T-helper 9 cell (primary cell): ENCODE measurements at regions not wholly inside any gene's neighbourhood (a gene's known extent, or its start where the extent isn't known, plus 50 kb on each side); places are given as distances from the start of the nearest gene placed in this dataset.

Experiments
- DNase-seq: peaks from one replicate; pipeline ENCODE4 v3.0.0-alpha.2; 2020

- DNase-seq: no peak
These were observed 200.2 kb downstream of the PHLDA1 start for GRCh38 chr12:75831402-75831801.

- DNase-seq: no peak
These were observed 204.5 kb downstream of the PHLDA1 start for GRCh38 chr12:75827061-75827460.

GRCh38 chr12:75825686-75826085 lies 205.9 kb downstream of the PHLDA1 start:
- no peak for DNase-seq

- DNase-seq: no peak
These were observed 208.1 kb downstream of the PHLDA1 start for GRCh38 chr12:75823475-75823874.

- no peak for DNase-seq
These were observed 209.2 kb downstream of the PHLDA1 start for GRCh38 chr12:75822416-75822815.

- DNase-seq: no peak
These were observed 210.6 kb downstream of the PHLDA1 start for GRCh38 chr12:75820848-75821578.

- no peak for DNase-seq
These were observed 211.5 kb downstream of the PHLDA1 start for GRCh38 chr12:75820071-75820470.

- no peak for DNase-seq
These were observed 212.1 kb downstream of the PHLDA1 start for GRCh38 chr12:75819512-75819911.

- no peak for DNase-seq
These were observed 212.7 kb downstream of the PHLDA1 start for GRCh38 chr12:75818863-75819262.

GRCh38 chr12:75816897-75817296 lies 214.7 kb downstream of the PHLDA1 start:
- DNase-seq: no peak

GRCh38 chr12:75815756-75816155 lies 215.8 kb downstream of the PHLDA1 start:
- DNase-seq: no peak

- no peak for DNase-seq
These were observed 216.5 kb downstream of the PHLDA1 start for GRCh38 chr12:75814851-75815754.

- DNase-seq: no peak
These were observed 218.5 kb downstream of the PHLDA1 start for GRCh38 chr12:75813072-75813471.

- DNase-seq: no peak
These were observed 219.1 kb downstream of the PHLDA1 start for GRCh38 chr12:75812271-75813018.

GRCh38 chr12:75809746-75810145 lies 221.8 kb downstream of the PHLDA1 start:
- no peak for DNase-seq

- no peak for DNase-seq
These were observed 224.1 kb downstream of the PHLDA1 start for GRCh38 chr12:75807494-75807893.

- no peak for DNase-seq
These were observed 225.7 kb downstream of the PHLDA1 start for GRCh38 chr12:75805905-75806304.

- DNase-seq: no peak
These were observed 226.3 kb downstream of the PHLDA1 start for GRCh38 chr12:75805320-75805719.

GRCh38 chr12:75798136-75798926 lies 233.2 kb downstream of the PHLDA1 start:
- no peak for DNase-seq

GRCh38 chr12:75795125-75795524 lies 236.5 kb downstream of the PHLDA1 start:
- DNase-seq: no peak

GRCh38 chr12:75792687-75793086 lies 238.9 kb downstream of the PHLDA1 start:
- no peak for DNase-seq

GRCh38 chr12:75790219-75790618 lies 241.4 kb downstream of the PHLDA1 start:
- DNase-seq: no peak
